ENCODE measurements at regions not wholly inside any gene's neighbourhood (a gene's known extent, or its start where the extent isn't known, plus 50 kb on each side); places are given as distances from the start of the nearest gene placed in this dataset.

DNA sequence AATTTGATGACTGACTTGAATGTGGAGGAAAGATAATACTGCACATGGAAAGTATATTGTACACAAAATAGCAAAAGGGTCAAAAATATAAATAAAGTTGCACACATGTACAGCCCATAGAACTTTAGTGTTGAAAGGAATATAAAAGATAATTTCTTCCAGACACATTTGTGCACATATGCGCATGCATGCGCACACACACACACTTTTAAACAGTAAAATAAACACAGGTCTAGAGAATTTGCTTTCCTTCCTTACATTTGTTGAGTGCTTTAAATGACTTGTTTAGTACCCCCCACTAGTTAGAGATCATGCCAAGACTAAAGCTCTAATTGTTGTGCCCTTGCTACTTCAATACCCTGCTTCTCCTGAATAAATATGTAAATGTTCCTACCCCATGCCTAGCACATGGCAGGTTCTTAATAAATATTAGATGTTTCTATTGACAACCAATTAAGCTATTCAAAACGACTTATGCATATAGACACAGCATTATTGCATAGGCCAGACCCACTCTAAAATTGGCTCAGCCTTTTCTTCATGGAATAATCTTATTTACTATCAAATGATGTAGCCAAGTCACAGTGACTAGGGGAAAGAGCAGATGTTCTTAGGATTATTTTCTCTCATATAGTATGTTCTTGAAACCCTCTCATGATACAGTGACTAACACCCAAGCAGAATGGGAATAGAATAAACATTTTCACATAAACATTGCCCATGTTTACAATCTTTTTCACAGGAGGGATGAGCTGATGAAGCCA lies 165.5 kb upstream of the ACVR2A start:
- Mint-ChIP-seq H3K4me1 (ENCODE audit: low read depth) (no peaks in the 10 kb centered on the region), H3K27me3 (ENCODE audit: low read depth) (no peaks in the 10 kb centered on the region), H3K9me3 (ENCODE audit: low read depth) (no peaks in the 10 kb centered on the region), H3K36me3 (ENCODE audit: low read depth) (no peaks in the 10 kb centered on the region), H3K27ac (ENCODE audit: unreplicated experiment) (no peak overlapping the region), H3K4me3 (ENCODE audit: unreplicated experiment) (no peak overlapping the region)
- DNase-seq (ENCODE audit: low spot score) = no peak
- TF ChIP-seq, protein P1, sequence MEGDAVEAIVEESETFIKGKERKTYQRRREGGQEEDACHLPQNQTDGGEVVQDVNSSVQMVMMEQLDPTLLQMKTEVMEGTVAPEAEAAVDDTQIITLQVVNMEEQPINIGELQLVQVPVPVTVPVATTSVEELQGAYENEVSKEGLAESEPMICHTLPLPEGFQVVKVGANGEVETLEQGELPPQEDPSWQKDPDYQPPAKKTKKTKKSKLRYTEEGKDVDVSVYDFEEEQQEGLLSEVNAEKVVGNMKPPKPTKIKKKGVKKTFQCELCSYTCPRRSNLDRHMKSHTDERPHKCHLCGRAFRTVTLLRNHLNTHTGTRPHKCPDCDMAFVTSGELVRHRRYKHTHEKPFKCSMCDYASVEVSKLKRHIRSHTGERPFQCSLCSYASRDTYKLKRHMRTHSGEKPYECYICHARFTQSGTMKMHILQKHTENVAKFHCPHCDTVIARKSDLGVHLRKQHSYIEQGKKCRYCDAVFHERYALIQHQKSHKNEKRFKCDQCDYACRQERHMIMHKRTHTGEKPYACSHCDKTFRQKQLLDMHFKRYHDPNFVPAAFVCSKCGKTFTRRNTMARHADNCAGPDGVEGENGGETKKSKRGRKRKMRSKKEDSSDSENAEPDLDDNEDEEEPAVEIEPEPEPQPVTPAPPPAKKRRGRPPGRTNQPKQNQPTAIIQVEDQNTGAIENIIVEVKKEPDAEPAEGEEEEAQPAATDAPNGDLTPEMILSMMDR (IDR thresholded peaks at IDR 0.05) = no peak

DNA sequence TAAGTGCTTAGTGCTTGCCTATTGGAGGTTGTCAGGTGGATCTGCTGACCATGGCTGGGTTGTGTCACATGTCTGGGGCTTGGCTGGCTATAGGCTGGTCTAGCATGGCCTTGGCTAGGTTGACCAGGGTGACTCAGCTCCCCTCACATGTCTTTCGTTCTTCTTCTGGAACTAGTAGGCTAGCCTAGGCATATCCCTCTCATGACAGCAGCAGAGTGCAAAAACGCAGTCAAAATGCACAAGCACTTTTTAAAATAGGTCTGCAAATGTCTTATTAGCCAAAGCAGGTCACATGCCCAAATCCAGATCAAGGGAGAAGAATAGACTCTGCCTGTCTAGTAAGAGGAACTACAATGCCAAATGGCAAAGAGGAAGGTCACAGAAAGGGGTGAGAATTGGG lies 179.7 kb upstream of the ACVR2A start:
- Mint-ChIP-seq H3K9me3 (ENCODE audit: low read depth) (no peaks in the 10 kb centered on the region), H3K36me3 (ENCODE audit: low read depth) (no peaks in the 10 kb centered on the region), H3K4me1 (ENCODE audit: low read depth) (no peaks in the 10 kb centered on the region), H3K27ac (ENCODE audit: unreplicated experiment) (no peak overlapping the region), H3K4me3 (ENCODE audit: unreplicated experiment) (no peak overlapping the region), H3K27me3 (ENCODE audit: low read depth) (peaks cover 9% of the 10 kb centered on the region)
- no peak for DNase-seq (ENCODE audit: low spot score)
- TF ChIP-seq, protein P1 (IDR thresholded peaks at IDR 0.05) = no peak

DNA sequence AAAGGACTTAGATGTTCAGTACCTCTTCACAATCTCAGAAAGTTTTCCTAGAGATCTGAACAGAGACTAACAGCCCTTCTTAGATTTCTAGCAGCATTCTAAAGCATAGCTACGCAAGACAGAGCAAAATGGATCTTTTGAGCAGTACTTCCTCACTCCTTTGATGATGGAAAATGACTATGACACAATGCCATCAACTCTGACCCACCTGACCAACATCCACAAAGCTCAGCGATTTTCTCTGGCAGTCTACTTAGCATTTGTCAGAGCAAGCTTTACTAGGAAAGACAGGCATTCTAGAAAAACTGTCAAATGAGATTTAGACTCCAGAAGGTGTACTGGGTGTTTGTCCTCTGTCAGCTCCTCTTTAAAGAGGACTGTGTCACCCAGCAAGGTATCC lies 180.9 kb upstream of the ACVR2A start:
- TF ChIP-seq, protein P1 (IDR thresholded peaks at IDR 0.05) = no peak
- H3K36me3 Mint-ChIP-seq (ENCODE audit: low read depth) = no peaks in the 10 kb centered on the region
- H3K4me1 Mint-ChIP-seq (ENCODE audit: low read depth) = no peaks in the 10 kb centered on the region
- H3K9me3 Mint-ChIP-seq (ENCODE audit: low read depth) = no peaks in the 10 kb centered on the region
- peaks cover 6% of the 10 kb centered on the region for H3K27me3 Mint-ChIP-seq (ENCODE audit: low read depth)
- no peak overlapping the region for H3K4me3 Mint-ChIP-seq (ENCODE audit: unreplicated experiment)
- no peak overlapping the region for H3K27ac Mint-ChIP-seq (ENCODE audit: unreplicated experiment)
- DNase-seq (ENCODE audit: low spot score) = no peak

DNA sequence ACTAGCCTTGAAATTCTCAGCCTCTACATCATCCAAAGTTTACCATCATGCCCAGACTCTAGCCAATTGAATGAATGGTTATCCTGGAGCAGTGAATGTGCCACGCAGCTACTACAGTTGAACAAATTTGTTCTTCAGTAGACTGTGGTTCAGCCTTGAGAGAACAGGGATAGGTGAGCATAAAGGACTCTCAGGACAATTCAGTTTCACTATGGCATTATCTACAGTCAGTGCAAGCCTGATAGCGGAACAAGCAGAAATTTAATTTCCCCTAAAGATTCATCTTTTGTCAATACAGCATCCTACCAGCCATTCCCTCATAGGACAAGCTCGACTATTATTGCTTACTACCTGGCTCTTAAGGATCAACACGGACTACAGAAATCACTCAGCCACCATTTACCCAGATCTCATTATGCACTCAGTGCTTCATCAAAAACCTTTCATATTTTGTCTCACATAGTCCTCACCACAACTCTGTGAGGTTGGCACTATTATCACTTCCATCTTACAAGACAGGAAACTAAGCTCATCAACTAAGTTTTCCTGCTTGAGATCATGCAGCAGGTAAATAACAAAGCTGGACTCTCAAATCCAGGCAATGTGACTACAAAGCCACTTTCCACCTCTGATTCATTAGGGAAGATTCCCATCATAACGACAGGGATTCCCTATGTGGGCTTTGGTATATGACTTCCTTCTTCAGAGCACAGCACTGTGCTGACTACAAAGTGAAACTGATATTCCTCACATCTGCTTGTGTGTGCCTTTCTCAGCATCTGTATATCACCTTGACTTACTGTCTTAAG lies 181.5 kb upstream of the ACVR2A start:
- Mint-ChIP-seq H3K27ac (ENCODE audit: unreplicated experiment) (no peak overlapping the region), H3K27me3 (ENCODE audit: low read depth) (peaks cover 6% of the 10 kb centered on the region), H3K4me3 (ENCODE audit: unreplicated experiment) (no peak overlapping the region), H3K36me3 (ENCODE audit: low read depth) (no peaks in the 10 kb centered on the region), H3K4me1 (ENCODE audit: low read depth) (no peaks in the 10 kb centered on the region), H3K9me3 (ENCODE audit: low read depth) (no peaks in the 10 kb centered on the region)
- no peak for DNase-seq (ENCODE audit: low spot score)
- TF ChIP-seq, protein P1 (IDR thresholded peaks at IDR 0.05) = no peak

DNA sequence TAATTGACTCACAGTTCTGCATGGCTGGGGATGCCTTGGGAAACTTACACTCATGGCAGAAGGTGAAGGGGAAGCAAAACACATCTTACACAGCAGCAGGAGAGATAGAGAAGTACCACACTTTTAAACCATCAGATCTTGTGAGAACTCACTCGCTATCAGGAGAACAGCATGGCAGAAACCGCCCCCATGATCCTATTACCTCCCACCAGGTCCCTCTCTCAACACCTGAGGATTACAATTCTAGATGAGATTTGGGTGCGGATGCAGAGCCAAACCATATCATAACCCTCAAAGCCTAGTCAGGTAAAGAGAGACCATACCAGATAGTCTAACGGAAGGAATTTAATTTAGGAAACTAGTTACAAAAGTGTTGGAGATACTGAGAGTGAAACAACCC lies 182.6 kb upstream of the ACVR2A start:
- TF ChIP-seq, protein P1 (IDR thresholded peaks at IDR 0.05) = no peak
- no peaks in the 10 kb centered on the region for H3K36me3 Mint-ChIP-seq (ENCODE audit: low read depth)

More for the DNA sequence above, 182.6 kb upstream of the ACVR2A start:
- Mint-ChIP-seq H3K4me1 (ENCODE audit: low read depth) (no peaks in the 10 kb centered on the region), H3K27me3 (ENCODE audit: low read depth) (peaks cover 6% of the 10 kb centered on the region), H3K9me3 (ENCODE audit: low read depth) (no peaks in the 10 kb centered on the region), H3K4me3 (ENCODE audit: unreplicated experiment) (no peak overlapping the region), H3K27ac (ENCODE audit: unreplicated experiment) (no peak overlapping the region)
- no peak for DNase-seq (ENCODE audit: low spot score)
